GM12878 (cell line): ENCODE measurements at regions not wholly inside any gene's neighbourhood (a gene's known extent, or its start where the extent isn't known, plus 50 kb on each side); places are given as distances from the start of the nearest gene placed in this dataset.

Experiments used
- BHLHE40 ChIP-seq, 2 experiments: fragments of 450-650 bp in 1 of 2; IDR thresholded peaks; 2 replicates each; pipeline ENCODE4 v1.6.1; 2011 to 2017; ENCODE audit warnings: low read depth in 2 of 2, borderline replicate concordance in 1 of 2, improper control_type of control experiment in 1 of 2, low read length in 1 of 2, mild to moderate bottlenecking in 1 of 2
- CEBPB ChIP-seq, 2 experiments: fragments of 150-350 bp in 1 of 2; IDR thresholded peaks; 2 replicates each; pipeline ENCODE4 v1.6.1; 2012 to 2014; ENCODE audit warnings: low read depth in 2 of 2, low read length in 2 of 2, borderline replicate concordance in 1 of 2, inconsistent platforms in 1 of 2
- CTCF ChIP-seq, 3 experiments: IDR thresholded peaks in 2 of 3; conservative IDR thresholded peaks in 1 of 3; 2 replicates each; pipeline ENCODE4 v1.5.1; 2011; ENCODE audit warnings: low read depth in 3 of 3, low read length in 3 of 3, mild to moderate bottlenecking in 3 of 3, control low read depth in 2 of 3, moderate library complexity in 2 of 3, inconsistent platforms in 1 of 3, mixed read lengths in 1 of 3; ENCODE audit not compliant: control insufficient read depth in 2 of 3, insufficient read depth in 1 of 3; ENCODE audit errors: extremely low read depth in 1 of 3
- TAF1 ChIP-seq: IDR thresholded peaks from 2 replicates; pipeline ENCODE4 v1.6.1; 2011; ENCODE audit warnings: mild to moderate bottlenecking, low read depth, low read length, borderline replicate concordance
- TARDBP ChIP-seq: IDR thresholded peaks from 2 replicates; pipeline ENCODE4 v1.6.1; 2016; ENCODE audit warnings: borderline replicate concordance
- ZNF274 ChIP-seq: IDR thresholded peaks from one replicate; pipeline ENCODE4 v1.8.0; 2011; ENCODE audit not compliant: insufficient read length, insufficient read depth

- TF ChIP-seq CEBPB (IDR thresholded peaks at IDR 0.05; ENCODE audit: borderline replicate concordance in 1 of 2, low read depth in 2 of 2, low read length in 2 of 2) (no peak), CTCF (IDR thresholded peaks at IDR 0.05 in 2 of 3, conservative IDR thresholded peaks at IDR 0.05 in 1 of 3; ENCODE audit: control insufficient read depth in 2 of 3, extremely low read depth in 1 of 3, insufficient read depth in 1 of 3, low read depth in 3 of 3, low read length in 3 of 3) (no peak), TARDBP (no peak), TAF1 (no peak), ZNF274 (no peak), BHLHE40 (IDR thresholded peaks at IDR 0.05; ENCODE audit: borderline replicate concordance in 1 of 2, low read depth in 2 of 2, low read length in 1 of 2) (no peak)
These were observed 88.1 kb downstream of the KIF4B start for GRCh38 chr5:155101697-155102096.
